NCI-H82 treated with DMSO at 0.1 percent for 48 hours (cell line): ENCODE measurements at regions not wholly inside any gene's neighbourhood (a gene's known extent, or its start where the extent isn't known, plus 50 kb on each side); places are given as distances from the start of the nearest gene placed in this dataset.

ENCODE experiments used
- DNase-seq: peaks from one replicate; lab custom pipeline; 2025; ENCODE audit not compliant: unreplicated experiment; lab: John Stamatoyannopoulos, UW

GRCh38 chr11:98566978-98567377, 453.8 kb upstream of the CNTN5 start:
- no peak for DNase-seq

GRCh38 chr11:98568013-98568412, 452.7 kb upstream of the CNTN5 start:
- peak; percentile 88 for DNase-seq

DNA sequence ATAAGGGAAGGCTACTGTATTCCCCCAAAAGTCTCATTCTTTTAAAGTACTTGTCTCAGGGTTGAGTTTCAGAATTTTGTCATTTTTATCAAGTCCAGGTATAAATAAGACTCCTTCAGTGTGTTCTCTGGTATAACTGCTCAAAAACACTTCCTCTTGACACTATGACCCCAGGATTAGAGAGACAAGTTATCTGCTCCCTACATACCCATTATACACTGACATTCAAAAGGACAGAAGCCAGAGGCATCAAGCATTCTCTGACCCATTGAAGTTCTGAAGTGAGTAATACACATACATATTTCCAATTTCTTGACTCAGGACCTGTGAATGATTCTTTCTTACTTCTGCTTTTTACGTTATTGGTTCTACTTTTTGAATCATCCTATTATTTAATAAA, 447.8 kb upstream of the CNTN5 start:
- no peak for DNase-seq

DNA sequence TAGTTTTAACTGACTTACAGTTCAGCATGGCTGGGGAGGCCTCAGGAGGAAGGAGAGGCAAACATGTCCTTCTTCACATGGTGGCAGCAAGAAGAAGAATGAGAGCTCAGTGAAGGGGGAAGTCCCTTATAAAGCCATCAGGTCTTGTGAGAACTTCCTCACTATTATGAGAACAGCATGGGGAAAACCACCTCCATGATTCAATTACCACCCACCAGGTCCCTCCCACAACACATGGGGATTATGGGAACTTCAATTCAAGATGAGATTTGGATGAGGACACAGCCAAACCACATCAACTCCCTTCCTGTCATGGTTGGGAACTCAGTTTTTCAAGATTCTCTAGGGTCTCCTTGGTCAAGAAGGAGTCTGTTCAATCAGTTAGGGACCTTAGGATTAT, 432.9 kb upstream of the CNTN5 start:
- no peak for DNase-seq

- no peak for DNase-seq
Observed at GRCh38 chr11:98589967-98590366, 430.8 kb upstream of the CNTN5 start.

GRCh38 chr11:98600103-98600502, 420.6 kb upstream of the CNTN5 start:
- no peak for DNase-seq

DNA sequence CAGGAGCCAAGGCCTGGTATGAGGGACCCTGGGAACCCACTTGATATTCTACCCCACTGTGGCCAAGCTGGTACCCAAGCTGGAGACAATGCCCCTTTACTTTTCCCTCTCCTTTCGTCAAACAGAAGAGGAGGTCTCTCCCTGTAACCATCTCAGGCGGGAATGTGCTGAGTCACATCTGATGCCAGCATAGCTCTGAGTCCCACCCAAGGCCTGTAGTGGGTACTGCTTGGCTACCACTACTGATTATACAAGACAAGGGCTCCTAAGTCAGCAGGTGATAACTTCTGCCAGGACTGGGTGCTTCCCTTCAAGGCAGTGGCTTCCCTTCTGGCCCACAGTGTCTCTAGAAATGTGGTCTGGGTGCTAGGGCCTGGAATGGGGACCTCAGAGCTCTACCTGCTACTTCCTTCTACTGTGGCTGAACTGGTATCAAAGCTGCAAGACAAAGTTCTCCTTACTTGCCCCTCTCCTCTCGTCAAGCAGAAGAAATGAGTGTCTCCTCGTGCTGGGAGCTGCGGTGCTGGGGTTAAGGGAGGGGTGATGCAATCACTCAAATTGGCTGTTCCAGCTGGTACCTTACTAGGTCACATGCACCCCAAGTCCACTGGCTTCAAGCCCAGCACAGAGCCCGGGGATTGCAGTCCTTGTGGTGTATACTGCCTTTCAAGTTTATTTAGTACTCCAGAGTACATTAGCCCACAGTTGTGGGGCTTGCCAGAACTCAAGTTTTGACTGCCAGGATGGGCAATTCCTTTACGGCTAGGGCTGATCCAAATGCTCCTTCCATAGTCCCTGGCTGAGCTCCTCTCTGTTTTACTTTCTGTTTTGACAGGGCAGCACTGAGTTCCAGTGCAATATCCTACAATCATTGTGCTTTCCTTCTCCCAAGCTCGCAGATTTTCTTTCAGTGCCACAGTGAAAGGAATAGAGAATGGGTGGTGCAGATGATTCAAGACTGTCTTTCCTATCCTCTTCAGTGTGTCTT, 419.7 kb upstream of the CNTN5 start:
- no peak for DNase-seq

GRCh38 chr11:98616098-98616655, 404.6 kb upstream of the CNTN5 start:
- no peak for DNase-seq

DNA sequence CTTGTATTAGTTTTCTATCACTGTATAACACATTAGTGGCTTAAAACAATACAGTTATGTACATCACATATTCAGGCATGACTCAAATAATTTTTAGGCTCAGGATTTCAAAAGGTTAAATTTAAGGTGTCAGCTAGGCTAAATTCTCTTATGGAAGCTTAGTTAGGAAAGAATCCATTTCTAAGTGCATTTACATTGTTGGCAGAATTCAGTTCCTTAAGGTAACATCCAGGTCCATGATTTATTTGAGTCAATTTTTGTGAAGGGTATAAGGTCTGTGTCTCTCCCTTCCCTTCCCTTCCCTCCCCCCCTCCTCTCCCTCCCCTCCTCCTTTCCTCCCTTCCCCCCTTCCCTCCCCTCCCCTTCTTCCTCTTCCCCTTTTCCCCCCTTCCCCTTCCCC, 399.0 kb upstream of the CNTN5 start:
- no peak for DNase-seq

GRCh38 chr11:98625526-98625925, 395.2 kb upstream of the CNTN5 start:
- DNase-seq = no peak

- DNase-seq = peak; percentile 78
Observed at GRCh38 chr11:98630736-98631135, 390.0 kb upstream of the CNTN5 start.

- DNase-seq = peak; percentile 91
Observed at GRCh38 chr11:98657711-98658110, 363.0 kb upstream of the CNTN5 start.

DNA sequence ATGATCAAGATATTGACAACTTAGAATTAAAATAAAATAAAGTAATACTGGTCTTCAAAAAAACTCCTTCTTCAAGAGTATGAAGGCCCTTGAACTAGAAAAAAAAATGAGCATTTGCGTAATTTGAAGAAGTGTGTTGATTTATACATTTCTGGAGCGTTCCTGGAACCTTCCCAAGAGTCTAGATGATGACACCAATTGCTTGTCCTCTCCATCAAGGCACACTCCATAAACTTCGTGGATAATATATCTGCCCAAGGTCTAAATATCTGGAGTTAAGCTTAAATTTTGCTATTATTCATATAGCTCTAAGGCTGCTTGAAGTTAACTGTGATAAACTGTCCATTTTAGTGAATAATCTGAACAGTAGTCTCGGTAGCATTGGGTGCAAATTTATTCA, 361.3 kb upstream of the CNTN5 start:
- no peak for DNase-seq

- no peak for DNase-seq
Observed at GRCh38 chr11:98674390-98674789, 346.4 kb upstream of the CNTN5 start.

DNA sequence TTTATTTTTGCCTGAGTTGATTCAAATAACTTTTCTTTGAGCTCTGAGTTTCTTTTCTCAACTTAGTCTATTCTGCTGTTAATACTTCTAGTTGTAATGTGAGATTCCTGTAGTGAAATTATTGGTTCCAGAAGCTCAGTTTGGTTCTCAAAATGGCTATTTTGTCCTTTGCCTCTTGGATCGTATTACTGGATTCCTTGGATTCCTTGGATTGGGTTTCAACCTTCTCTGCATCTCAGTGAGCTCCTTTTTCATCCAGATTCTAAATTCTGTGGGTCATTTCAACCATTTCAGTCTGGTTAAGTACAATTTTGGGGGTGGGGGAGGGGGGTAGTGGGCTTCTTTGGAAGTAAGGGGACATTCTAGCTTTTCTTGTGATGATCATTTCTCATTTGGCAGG, 341.1 kb upstream of the CNTN5 start:
- DNase-seq = no peak

GRCh38 chr11:98701541-98701940, 319.2 kb upstream of the CNTN5 start:
- DNase-seq = no peak

DNA sequence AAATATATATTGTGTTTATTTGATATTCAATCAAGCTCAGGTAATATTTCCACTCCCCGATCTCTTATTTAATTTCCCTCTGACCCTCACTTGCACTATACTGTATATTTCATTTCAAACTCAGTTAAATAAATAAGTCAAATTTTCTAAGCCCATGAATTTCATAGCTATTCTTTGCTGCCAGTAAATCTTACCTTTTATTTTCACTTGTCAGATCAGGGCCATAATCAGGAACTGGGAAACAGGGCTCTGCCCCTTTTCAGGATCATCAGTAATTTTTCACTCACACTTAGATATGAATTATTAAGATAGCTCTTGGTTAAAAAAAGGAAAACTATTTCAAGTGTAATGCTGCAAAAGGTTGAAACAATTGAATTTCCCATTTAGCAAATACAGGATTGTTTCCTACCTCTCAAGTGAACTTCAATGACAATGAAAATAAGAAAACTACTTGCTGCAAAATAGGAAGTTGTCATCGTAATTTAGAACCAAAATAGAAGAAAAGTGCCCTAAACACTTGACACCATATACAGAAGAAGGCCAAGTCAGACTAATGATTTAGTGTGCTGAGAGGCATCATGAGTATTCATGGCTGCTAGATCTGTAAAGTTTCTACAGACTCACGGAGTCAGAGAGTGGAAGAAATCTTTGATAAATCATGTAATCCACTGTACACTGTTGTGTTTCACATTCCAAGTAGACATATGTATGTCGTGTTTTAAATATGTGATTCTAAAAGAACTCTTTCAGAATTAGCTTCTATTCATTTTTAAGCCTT, 316.8 kb upstream of the CNTN5 start:
- DNase-seq = no peak

GRCh38 chr11:98710026-98710425, 310.7 kb upstream of the CNTN5 start:
- DNase-seq = no peak

GRCh38 chr11:98710986-98711385, 309.8 kb upstream of the CNTN5 start:
- DNase-seq = no peak

GRCh38 chr11:98720951-98721350, 299.8 kb upstream of the CNTN5 start:
- DNase-seq = no peak

- DNase-seq = no peak
Observed at GRCh38 chr11:98725471-98725870, 295.3 kb upstream of the CNTN5 start.

- DNase-seq = no peak
Observed at GRCh38 chr11:98728421-98728820, 292.3 kb upstream of the CNTN5 start.
